ENCODE measurements at regions not wholly inside any gene's neighbourhood (a gene's known extent, or its start where the extent isn't known, plus 50 kb on each side); places are given as distances from the start of the nearest gene placed in this dataset.

DNA sequence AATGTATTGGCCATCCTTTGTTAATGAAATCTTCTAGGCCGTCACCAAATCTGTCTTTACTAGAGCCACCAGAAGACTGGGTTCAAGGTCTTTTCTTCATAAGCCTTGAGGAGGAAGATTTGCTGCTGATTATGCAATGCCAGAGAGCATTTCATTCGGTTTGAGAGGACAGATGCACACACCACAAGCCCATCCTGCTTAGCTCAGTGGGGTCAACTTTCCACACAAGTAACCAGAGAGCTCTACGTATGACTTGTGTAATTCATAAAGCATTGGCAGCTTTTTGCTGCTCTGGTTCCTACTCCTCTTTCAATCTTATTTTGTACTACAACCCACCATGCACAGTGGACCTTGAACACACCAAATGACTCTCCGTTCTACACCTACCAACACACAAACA lies 106.9 kb downstream of the OSR1 start:
- no peaks in the 10 kb centered on the region for H3K4me1 ChIP-seq (ENCODE audit: control insufficient read depth in 4 of 4, insufficient read depth in 4 of 4, low read length in 3 of 4)
- DNase-seq (ENCODE audit: low spot score): no peak
- H3K36me3 ChIP-seq (ENCODE audit: control insufficient read depth in 4 of 4, insufficient read depth in 3 of 4, low read depth in 1 of 4, low read length in 3 of 4): no peaks in the 10 kb centered on the region
- TF ChIP-seq FOXA2 (IDR thresholded peaks at IDR 0.05) (no peak), RXRA (IDR thresholded peaks at IDR 0.05) (no peak)
- TF ChIP-seq, protein P1, sequence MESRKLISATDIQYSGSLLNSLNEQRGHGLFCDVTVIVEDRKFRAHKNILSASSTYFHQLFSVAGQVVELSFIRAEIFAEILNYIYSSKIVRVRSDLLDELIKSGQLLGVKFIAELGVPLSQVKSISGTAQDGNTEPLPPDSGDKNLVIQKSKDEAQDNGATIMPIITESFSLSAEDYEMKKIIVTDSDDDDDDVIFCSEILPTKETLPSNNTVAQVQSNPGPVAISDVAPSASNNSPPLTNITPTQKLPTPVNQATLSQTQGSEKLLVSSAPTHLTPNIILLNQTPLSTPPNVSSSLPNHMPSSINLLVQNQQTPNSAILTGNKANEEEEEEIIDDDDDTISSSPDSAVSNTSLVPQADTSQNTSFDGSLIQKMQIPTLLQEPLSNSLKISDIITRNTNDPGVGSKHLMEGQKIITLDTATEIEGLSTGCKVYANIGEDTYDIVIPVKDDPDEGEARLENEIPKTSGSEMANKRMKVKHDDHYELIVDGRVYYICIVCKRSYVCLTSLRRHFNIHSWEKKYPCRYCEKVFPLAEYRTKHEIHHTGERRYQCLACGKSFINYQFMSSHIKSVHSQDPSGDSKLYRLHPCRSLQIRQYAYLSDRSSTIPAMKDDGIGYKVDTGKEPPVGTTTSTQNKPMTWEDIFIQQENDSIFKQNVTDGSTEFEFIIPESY (IDR thresholded peaks at IDR 0.05): no peak
- TF ChIP-seq, protein P2, sequence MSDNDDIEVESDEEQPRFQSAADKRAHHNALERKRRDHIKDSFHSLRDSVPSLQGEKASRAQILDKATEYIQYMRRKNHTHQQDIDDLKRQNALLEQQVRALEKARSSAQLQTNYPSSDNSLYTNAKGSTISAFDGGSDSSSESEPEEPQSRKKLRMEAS (IDR thresholded peaks at IDR 0.05): no peak
- TF ChIP-seq, protein P3, sequence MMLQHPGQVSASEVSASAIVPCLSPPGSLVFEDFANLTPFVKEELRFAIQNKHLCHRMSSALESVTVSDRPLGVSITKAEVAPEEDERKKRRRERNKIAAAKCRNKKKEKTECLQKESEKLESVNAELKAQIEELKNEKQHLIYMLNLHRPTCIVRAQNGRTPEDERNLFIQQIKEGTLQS (IDR thresholded peaks at IDR 0.05): no peak
- H3K9ac ChIP-seq (ENCODE audit: low read depth in 1 of 2, low read length in 2 of 2): no peak overlapping the region
- H3K27ac ChIP-seq (ENCODE audit: low read depth in 1 of 2, low read length in 2 of 2): no peak overlapping the region
- H3K9me3 ChIP-seq (ENCODE audit: control insufficient read depth in 4 of 4, low read length in 3 of 4): no peaks in the 10 kb centered on the region
- no peak overlapping the region for H3K4me3 ChIP-seq (ENCODE audit: low read depth in 1 of 3, low read length in 3 of 3)
- no peaks in the 10 kb centered on the region for H3K27me3 ChIP-seq (ENCODE audit: control insufficient read depth in 4 of 4, insufficient read depth in 4 of 4, low read length in 3 of 4)
- 86% methylated on average over 4 of the region's 4 CpGs for WGBS

DNA sequence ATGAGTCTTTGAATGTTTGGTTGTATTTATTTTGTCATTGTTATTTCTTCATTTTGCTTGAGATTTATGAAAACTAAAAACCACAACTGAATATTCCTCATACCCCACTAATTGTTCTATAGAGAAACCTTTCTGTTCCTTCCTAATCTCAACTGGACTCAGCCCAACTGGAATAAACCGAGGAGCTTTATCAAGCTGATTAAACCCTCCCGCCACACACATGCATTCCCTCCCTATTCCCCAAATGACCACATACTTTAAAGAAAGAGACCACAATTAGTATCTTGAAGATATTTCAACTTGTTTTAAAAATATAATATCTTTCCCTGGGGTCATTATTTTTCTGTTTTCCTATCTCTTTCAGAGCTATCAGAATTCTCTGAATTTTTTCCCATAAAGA lies 107.5 kb downstream of the OSR1 start:
- H3K9ac ChIP-seq (ENCODE audit: low read depth in 1 of 2, low read length in 2 of 2): no peak overlapping the region
- 80% methylated on average over 2 of the region's 2 CpGs for WGBS

More for the DNA sequence above, 107.5 kb downstream of the OSR1 start:
- no peaks in the 10 kb centered on the region for H3K27me3 ChIP-seq (ENCODE audit: control insufficient read depth in 4 of 4, insufficient read depth in 4 of 4, low read length in 3 of 4)
- no peak for DNase-seq (ENCODE audit: low spot score)
- no peaks in the 10 kb centered on the region for H3K36me3 ChIP-seq (ENCODE audit: control insufficient read depth in 4 of 4, insufficient read depth in 3 of 4, low read depth in 1 of 4, low read length in 3 of 4)
- H3K9me3 ChIP-seq (ENCODE audit: control insufficient read depth in 4 of 4, low read length in 3 of 4): no peaks in the 10 kb centered on the region
- H3K4me3 ChIP-seq (ENCODE audit: low read depth in 1 of 3, low read length in 3 of 3): no peak overlapping the region
- no peaks in the 10 kb centered on the region for H3K4me1 ChIP-seq (ENCODE audit: control insufficient read depth in 4 of 4, insufficient read depth in 4 of 4, low read length in 3 of 4)
- TF ChIP-seq TAF1 (conservative IDR thresholded peaks at IDR 0.05): no peak
- no peak for TF ChIP-seq FOXA2 (IDR thresholded peaks at IDR 0.05)
- no peak for TF ChIP-seq NR2F2 (IDR thresholded peaks at IDR 0.05)
- TF ChIP-seq FOXA1 (IDR thresholded peaks at IDR 0.05): no peak
- TF ChIP-seq, protein P1 (IDR thresholded peaks at IDR 0.05): no peak
- TF ChIP-seq YY1 (IDR thresholded peaks at IDR 0.05): no peak
- TF ChIP-seq, protein P3 (IDR thresholded peaks at IDR 0.05): no peak
- TF ChIP-seq, protein P2 (IDR thresholded peaks at IDR 0.05): no peak
- TF ChIP-seq, protein P4, sequence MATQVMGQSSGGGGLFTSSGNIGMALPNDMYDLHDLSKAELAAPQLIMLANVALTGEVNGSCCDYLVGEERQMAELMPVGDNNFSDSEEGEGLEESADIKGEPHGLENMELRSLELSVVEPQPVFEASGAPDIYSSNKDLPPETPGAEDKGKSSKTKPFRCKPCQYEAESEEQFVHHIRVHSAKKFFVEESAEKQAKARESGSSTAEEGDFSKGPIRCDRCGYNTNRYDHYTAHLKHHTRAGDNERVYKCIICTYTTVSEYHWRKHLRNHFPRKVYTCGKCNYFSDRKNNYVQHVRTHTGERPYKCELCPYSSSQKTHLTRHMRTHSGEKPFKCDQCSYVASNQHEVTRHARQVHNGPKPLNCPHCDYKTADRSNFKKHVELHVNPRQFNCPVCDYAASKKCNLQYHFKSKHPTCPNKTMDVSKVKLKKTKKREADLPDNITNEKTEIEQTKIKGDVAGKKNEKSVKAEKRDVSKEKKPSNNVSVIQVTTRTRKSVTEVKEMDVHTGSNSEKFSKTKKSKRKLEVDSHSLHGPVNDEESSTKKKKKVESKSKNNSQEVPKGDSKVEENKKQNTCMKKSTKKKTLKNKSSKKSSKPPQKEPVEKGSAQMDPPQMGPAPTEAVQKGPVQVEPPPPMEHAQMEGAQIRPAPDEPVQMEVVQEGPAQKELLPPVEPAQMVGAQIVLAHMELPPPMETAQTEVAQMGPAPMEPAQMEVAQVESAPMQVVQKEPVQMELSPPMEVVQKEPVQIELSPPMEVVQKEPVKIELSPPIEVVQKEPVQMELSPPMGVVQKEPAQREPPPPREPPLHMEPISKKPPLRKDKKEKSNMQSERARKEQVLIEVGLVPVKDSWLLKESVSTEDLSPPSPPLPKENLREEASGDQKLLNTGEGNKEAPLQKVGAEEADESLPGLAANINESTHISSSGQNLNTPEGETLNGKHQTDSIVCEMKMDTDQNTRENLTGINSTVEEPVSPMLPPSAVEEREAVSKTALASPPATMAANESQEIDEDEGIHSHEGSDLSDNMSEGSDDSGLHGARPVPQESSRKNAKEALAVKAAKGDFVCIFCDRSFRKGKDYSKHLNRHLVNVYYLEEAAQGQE (IDR thresholded peaks at IDR 0.05): no peak
- no peak for TF ChIP-seq HNF4A (conservative IDR thresholded peaks at IDR 0.05)
- TF ChIP-seq RXRA (IDR thresholded peaks at IDR 0.05): no peak
- TF ChIP-seq HNF4G (IDR thresholded peaks at IDR 0.05): no peak
- TF ChIP-seq, protein P5, sequence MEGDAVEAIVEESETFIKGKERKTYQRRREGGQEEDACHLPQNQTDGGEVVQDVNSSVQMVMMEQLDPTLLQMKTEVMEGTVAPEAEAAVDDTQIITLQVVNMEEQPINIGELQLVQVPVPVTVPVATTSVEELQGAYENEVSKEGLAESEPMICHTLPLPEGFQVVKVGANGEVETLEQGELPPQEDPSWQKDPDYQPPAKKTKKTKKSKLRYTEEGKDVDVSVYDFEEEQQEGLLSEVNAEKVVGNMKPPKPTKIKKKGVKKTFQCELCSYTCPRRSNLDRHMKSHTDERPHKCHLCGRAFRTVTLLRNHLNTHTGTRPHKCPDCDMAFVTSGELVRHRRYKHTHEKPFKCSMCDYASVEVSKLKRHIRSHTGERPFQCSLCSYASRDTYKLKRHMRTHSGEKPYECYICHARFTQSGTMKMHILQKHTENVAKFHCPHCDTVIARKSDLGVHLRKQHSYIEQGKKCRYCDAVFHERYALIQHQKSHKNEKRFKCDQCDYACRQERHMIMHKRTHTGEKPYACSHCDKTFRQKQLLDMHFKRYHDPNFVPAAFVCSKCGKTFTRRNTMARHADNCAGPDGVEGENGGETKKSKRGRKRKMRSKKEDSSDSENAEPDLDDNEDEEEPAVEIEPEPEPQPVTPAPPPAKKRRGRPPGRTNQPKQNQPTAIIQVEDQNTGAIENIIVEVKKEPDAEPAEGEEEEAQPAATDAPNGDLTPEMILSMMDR (IDR thresholded peaks at IDR 0.05; ENCODE audit: low read depth, low read length, missing input control): no peak
- TF ChIP-seq GABPA (IDR thresholded peaks at IDR 0.05 in 1 of 2, conservative IDR thresholded peaks at IDR 0.05 in 1 of 2): no peak
- no peak for TF ChIP-seq SP1 (IDR thresholded peaks at IDR 0.05)
- H3K27ac ChIP-seq (ENCODE audit: low read depth in 1 of 2, low read length in 2 of 2): no peak overlapping the region

All from liver (tissue), 8 donors.